Esophagus squamous epithelium (tissue), 4 donors: ENCODE measurements at regions not wholly inside any gene's neighbourhood (a gene's known extent, or its start where the extent isn't known, plus 50 kb on each side); places are given as distances from the start of the nearest gene placed in this dataset.

Experiments used
- POLR2A ChIP-seq, 4 donors: fragments of 450-650 bp; IDR thresholded peaks; one replicate each; pipeline ENCODE4 v1.6.1; 2017; ENCODE audit warnings: antibody characterized with exemption in 4 of 4, mild to moderate bottlenecking in 4 of 4, moderate library complexity in 3 of 4
- TF ChIP-seq, protein P1 (sequence below), 6 experiments: fragments of 450-650 bp in 4 of 6; fragments of 200-600 bp in 2 of 6; sonication (generic) in 2 of 6; IDR thresholded peaks; one replicate each; pipeline ENCODE4 v1.5.1; 2016 to 2019; ENCODE audit warnings: antibody characterized with exemption in 6 of 6, mild to moderate bottlenecking in 4 of 6, moderate library complexity in 4 of 6

DNA sequence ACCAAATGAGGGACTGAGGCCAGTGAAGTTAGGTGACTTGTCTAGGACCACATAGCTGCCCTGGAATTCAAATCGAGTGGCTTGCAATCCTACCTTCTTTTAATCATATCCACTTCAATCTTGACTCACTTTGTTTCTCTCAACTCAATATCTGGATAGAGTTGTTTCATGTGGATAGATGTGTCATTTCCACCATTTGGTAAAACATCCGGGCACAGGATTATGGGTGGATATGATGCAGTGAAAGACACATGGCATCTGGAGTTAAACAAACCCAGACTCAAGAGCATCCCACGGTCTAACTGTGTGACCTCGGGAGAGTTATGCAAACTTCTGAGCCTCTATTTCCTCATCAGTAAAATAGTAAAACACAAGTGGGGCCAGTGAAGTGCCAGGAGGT, 103.6 kb upstream of the CNKSR3 start:
- TF ChIP-seq, protein P1, sequence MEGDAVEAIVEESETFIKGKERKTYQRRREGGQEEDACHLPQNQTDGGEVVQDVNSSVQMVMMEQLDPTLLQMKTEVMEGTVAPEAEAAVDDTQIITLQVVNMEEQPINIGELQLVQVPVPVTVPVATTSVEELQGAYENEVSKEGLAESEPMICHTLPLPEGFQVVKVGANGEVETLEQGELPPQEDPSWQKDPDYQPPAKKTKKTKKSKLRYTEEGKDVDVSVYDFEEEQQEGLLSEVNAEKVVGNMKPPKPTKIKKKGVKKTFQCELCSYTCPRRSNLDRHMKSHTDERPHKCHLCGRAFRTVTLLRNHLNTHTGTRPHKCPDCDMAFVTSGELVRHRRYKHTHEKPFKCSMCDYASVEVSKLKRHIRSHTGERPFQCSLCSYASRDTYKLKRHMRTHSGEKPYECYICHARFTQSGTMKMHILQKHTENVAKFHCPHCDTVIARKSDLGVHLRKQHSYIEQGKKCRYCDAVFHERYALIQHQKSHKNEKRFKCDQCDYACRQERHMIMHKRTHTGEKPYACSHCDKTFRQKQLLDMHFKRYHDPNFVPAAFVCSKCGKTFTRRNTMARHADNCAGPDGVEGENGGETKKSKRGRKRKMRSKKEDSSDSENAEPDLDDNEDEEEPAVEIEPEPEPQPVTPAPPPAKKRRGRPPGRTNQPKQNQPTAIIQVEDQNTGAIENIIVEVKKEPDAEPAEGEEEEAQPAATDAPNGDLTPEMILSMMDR (IDR thresholded peaks at IDR 0.05): no peak
- no peak for TF ChIP-seq POLR2A (IDR thresholded peaks at IDR 0.05)
